Neutrophil (primary cell): ENCODE measurements at regions not wholly inside any gene's neighbourhood (a gene's known extent, or its start where the extent isn't known, plus 50 kb on each side); places are given as distances from the start of the nearest gene placed in this dataset.

Experiments
- H3K27ac ChIP-seq: fragments of 200-600 bp; sonication (generic); 2 replicates; pipeline ENCODE4 v1.5.1; 2016; ENCODE audit warnings: mild to moderate bottlenecking, moderate library complexity
- H3K27me3 ChIP-seq: fragments of 200-600 bp; sonication (generic); 2 replicates; pipeline ENCODE4 v1.6.0; 2016; ENCODE audit warnings: mild to moderate bottlenecking
- H3K36me3 ChIP-seq: fragments of 200-600 bp; sonication (generic); 2 replicates; pipeline ENCODE4 v1.5.1; 2017
- H3K4me1 ChIP-seq, 2 experiments: fragments of 200-600 bp in 1 of 2; sonication (generic) in 1 of 2; 1 replicate in 1 of 2; 2 replicates in 1 of 2; pipeline versions ENCODE4 v1.5.1 to v1.6.1; 2013 to 2016; ENCODE audit warnings: low read depth in 1 of 2, low read length in 1 of 2, mild to moderate bottlenecking in 1 of 2, moderate library complexity in 1 of 2; ENCODE audit not compliant: control insufficient read depth in 1 of 2, insufficient read depth in 1 of 2
- H3K4me3 ChIP-seq, 2 experiments: fragments of 200-600 bp in 1 of 2; sonication (generic) in 1 of 2; 1 replicate in 1 of 2; 2 replicates in 1 of 2; pipeline ENCODE4 v1.5.1; 2013 to 2016; ENCODE audit warnings: low read depth in 1 of 2, low read length in 1 of 2, mild to moderate bottlenecking in 1 of 2, moderate library complexity in 1 of 2
- H3K9me3 ChIP-seq: fragments of 200-600 bp; sonication (generic); 2 replicates; pipeline ENCODE4 v1.5.1; 2016
- CTCF ChIP-seq: fragments of 200-600 bp; sonication (generic); IDR thresholded peaks from 2 replicates; pipeline ENCODE4 v1.5.1; 2016; ENCODE audit warnings: antibody characterized with exemption

GRCh38 chr16:77662246-77662645 lies 60.1 kb upstream of the NUDT7 start:
- Histone ChIP-seq H3K4me3 (no peak overlapping the region), H3K27me3 (no peaks in the 10 kb centered on the region), H3K4me1 (no peaks in the 10 kb centered on the region), H3K36me3 (no peaks in the 10 kb centered on the region), H3K27ac (no peak overlapping the region), H3K9me3 (peaks cover 15% of the 10 kb centered on the region)
- no peak for TF ChIP-seq CTCF

GRCh38 chr16:77663711-77664110 lies 58.6 kb upstream of the NUDT7 start:
- Histone ChIP-seq H3K36me3 (no peaks in the 10 kb centered on the region), H3K27me3 (no peaks in the 10 kb centered on the region), H3K9me3 (peaks cover 15% of the 10 kb centered on the region), H3K4me3 (no peak overlapping the region), H3K4me1 (no peaks in the 10 kb centered on the region), H3K27ac (no peak overlapping the region)
- TF ChIP-seq CTCF, result no peak

GRCh38 chr16:77666771-77667170 lies 55.5 kb upstream of the NUDT7 start:
- H3K27ac ChIP-seq, result no peak overlapping the region
- no peaks in the 10 kb centered on the region for H3K4me1 ChIP-seq
- no peaks in the 10 kb centered on the region for H3K27me3 ChIP-seq
- H3K36me3 ChIP-seq, result no peaks in the 10 kb centered on the region
- peaks cover 15% of the 10 kb centered on the region for H3K9me3 ChIP-seq
- TF ChIP-seq CTCF, result no peak
- H3K4me3 ChIP-seq, result no peak overlapping the region

GRCh38 chr16:77668201-77668600 lies 54.1 kb upstream of the NUDT7 start:
- Histone ChIP-seq H3K4me3 (no peak overlapping the region), H3K27me3 (no peaks in the 10 kb centered on the region), H3K9me3 (peaks cover 7% of the 10 kb centered on the region), H3K4me1 (no peaks in the 10 kb centered on the region), H3K27ac (no peak overlapping the region), H3K36me3 (no peaks in the 10 kb centered on the region)
- no peak for TF ChIP-seq CTCF

- no peak for TF ChIP-seq CTCF
- Histone ChIP-seq H3K27ac (no peak overlapping the region), H3K4me1 (no peaks in the 10 kb centered on the region), H3K9me3 (no peaks in the 10 kb centered on the region), H3K4me3 (no peak overlapping the region), H3K27me3 (no peaks in the 10 kb centered on the region), H3K36me3 (no peaks in the 10 kb centered on the region)
Observed at GRCh38 chr16:77669057-77669456, 53.3 kb upstream of the NUDT7 start.
